IMR-90 (cell line): ENCODE measurements at regions not wholly inside any gene's neighbourhood (a gene's known extent, or its start where the extent isn't known, plus 50 kb on each side); places are given as distances from the start of the nearest gene placed in this dataset.
A peak's percentile ranks its signal among the peaks of the same experiment; 100 is the strongest.

Experiments used
- ATAC-seq: fragments of 200-7000 bp; cut with Tn5 transposase; 2 replicates; pipeline ENCODE4 v1.9.1; 2020; ENCODE audit warnings: low read depth, mild to moderate bottlenecking, moderate library complexity
- BruUV-seq: library from RNA; stranded (reverse); fragments of 400-500 nt; replicated peaks from 2 replicates; lab custom pipeline; 2021; lab: Mats Ljungman, UMichigan
- CTCF ChIA-PET: fragments of 300-600 bp; formaldehyde crosslinking; extraction: SDS; loops from one replicate; lab custom pipeline; 2021; ENCODE audit warnings: antibody characterized with exemption; lab: Yijun Ruan, JAX
- POLR2A ChIA-PET: fragments of 300-600 bp; sonication (Branson Sonifier 250); formaldehyde crosslinking; loops from one replicate; lab custom pipeline; 2022; ENCODE audit warnings: antibody characterized with exemption; ENCODE audit not compliant: unreplicated experiment; lab: Charles Lee
- DNase-seq: peaks from one replicate; pipeline ENCODE4 v3.0.0; 2013
- H2AFZ ChIP-seq: replicated peaks from 2 replicates; pipeline ENCODE3; 2013; ENCODE audit warnings: low read length, mild to moderate bottlenecking; ENCODE audit not compliant: poor library complexity
- H2AK5ac ChIP-seq: 2 replicates; pipeline ENCODE4 v1.6.1; 2013; ENCODE audit warnings: low read depth, low read length, inconsistent platforms
- H2AK9ac ChIP-seq: replicated peaks from 2 replicates; pipeline ENCODE3; 2013; ENCODE audit warnings: mild to moderate bottlenecking, low read depth, low read length, moderate library complexity; ENCODE audit not compliant: poor library complexity
- H2BK120ac ChIP-seq: 2 replicates; pipeline ENCODE4 v1.6.1; 2013; ENCODE audit warnings: low read depth, low read length, inconsistent platforms
- H2BK15ac ChIP-seq: 3 replicates; pipeline ENCODE4 v1.6.1; 2013; ENCODE audit warnings: low read depth, low read length, inconsistent platforms
- H2BK20ac ChIP-seq: 2 replicates; pipeline ENCODE4 v1.6.1; 2013; ENCODE audit warnings: low read depth, mild to moderate bottlenecking, inconsistent platforms, low read length, moderate library complexity
- H2BK5ac ChIP-seq: 2 replicates; pipeline ENCODE4 v1.6.1; 2013; ENCODE audit warnings: mild to moderate bottlenecking, low read depth, low read length, inconsistent platforms; ENCODE audit not compliant: poor library complexity, severe bottlenecking
- H3K14ac ChIP-seq: replicated peaks from 2 replicates; pipeline ENCODE4 v1.6.1; 2013; ENCODE audit warnings: low read depth, low read length, inconsistent platforms
- H3K18ac ChIP-seq: 2 replicates; pipeline ENCODE4 v1.6.1; 2013; ENCODE audit warnings: low read depth, low read length, control low read depth
- H3K23ac ChIP-seq: 2 replicates; pipeline ENCODE4 v1.6.1; 2013; ENCODE audit warnings: low read depth, low read length, inconsistent platforms
- H3K27ac ChIP-seq: 2 replicates; pipeline ENCODE4 v1.5.1; 2013; ENCODE audit warnings: mild to moderate bottlenecking, control low read depth, low read length; ENCODE audit not compliant: insufficient read depth
- H3K27me3 ChIP-seq: 2 replicates; pipeline ENCODE4 v1.6.1; 2013; ENCODE audit warnings: low read length; ENCODE audit not compliant: control insufficient read depth, insufficient read depth
- H3K36me3 ChIP-seq: 2 replicates; pipeline ENCODE4 v1.6.1; 2013; ENCODE audit warnings: low read length, mixed read lengths; ENCODE audit not compliant: control insufficient read depth, insufficient read depth
- H3K4ac ChIP-seq: 2 replicates; pipeline ENCODE4 v1.6.1; 2013; ENCODE audit warnings: low read depth, low read length, inconsistent platforms
- H3K4me1 ChIP-seq: 2 replicates; pipeline ENCODE4 v1.6.1; 2013; ENCODE audit warnings: low read length, mixed read lengths; ENCODE audit not compliant: control insufficient read depth, insufficient read depth
- H3K4me2 ChIP-seq: 2 replicates; pipeline ENCODE4 v1.6.1; 2013; ENCODE audit warnings: low read depth, mild to moderate bottlenecking, control low read depth, low read length, moderate library complexity
- H3K4me3 ChIP-seq: 2 replicates; pipeline ENCODE4 v1.5.1; 2013; ENCODE audit warnings: low read depth, mild to moderate bottlenecking, control low read depth, low read length, moderate library complexity; ENCODE audit not compliant: insufficient read depth
- H3K56ac ChIP-seq: 2 replicates; pipeline ENCODE4 v1.6.1; 2013; ENCODE audit warnings: low read length, inconsistent platforms; ENCODE audit not compliant: insufficient read depth; ENCODE audit errors: extremely low read depth
- H3K79me1 ChIP-seq, 2 experiments: 2 replicates each; pipeline ENCODE4 v1.6.1; 2013; ENCODE audit warnings: low read length in 2 of 2, inconsistent platforms in 1 of 2, low read depth in 1 of 2
- H3K9ac ChIP-seq: 2 replicates; pipeline ENCODE4 v1.6.1; 2013; ENCODE audit warnings: low read depth, low read length, control low read depth
- H3K9me1 ChIP-seq: 2 replicates; pipeline ENCODE4 v1.6.1; 2013; ENCODE audit warnings: low read length, inconsistent platforms; ENCODE audit not compliant: insufficient read depth
- H3K9me3 ChIP-seq: 2 replicates; pipeline ENCODE4 v1.6.1; 2013; ENCODE audit warnings: low read length; ENCODE audit not compliant: control insufficient read depth, insufficient read depth
- H4K20me1 ChIP-seq: 2 replicates; pipeline ENCODE4 v1.6.1; 2013; ENCODE audit warnings: low read length, inconsistent platforms; ENCODE audit not compliant: insufficient read depth
- H4K5ac ChIP-seq: 2 replicates; pipeline ENCODE4 v1.6.1; 2013; ENCODE audit warnings: mild to moderate bottlenecking, low read depth, low read length, control low read depth
- H4K8ac ChIP-seq, 2 experiments: 2 replicates each; pipeline ENCODE4 v1.6.1; 2013; ENCODE audit warnings: low read depth in 2 of 2, low read length in 2 of 2, control low read depth in 1 of 2, inconsistent platforms in 1 of 2
- H4K91ac ChIP-seq: 2 replicates; pipeline ENCODE4 v1.6.1; 2013; ENCODE audit warnings: low read depth, low read length, inconsistent platforms; ENCODE audit not compliant: insufficient read depth
- MAFK ChIP-seq: IDR thresholded peaks from 2 replicates; pipeline ENCODE4 v1.6.1; 2012; ENCODE audit warnings: low read depth, low read length, improper control_type of control experiment
- RFX5 ChIP-seq: IDR thresholded peaks from 2 replicates; pipeline ENCODE4 v1.8.0; 2012; ENCODE audit warnings: low read depth, mild to moderate bottlenecking, low read length, moderate library complexity
- WGBS, 2 experiments: methylation state at CpG; one replicate each; pipeline versions ENCODE4 v1.1.5 to v1.1.7; 2013; ENCODE audit warnings: missing lambda C conversion rate in 2 of 2; ENCODE audit not compliant: insufficient read length in 1 of 2; ENCODE audit errors: extremely low coverage in 2 of 2; 5-methylcytosine and 5-hydroxymethylcytosine counted together
- dilution Hi-C: fragments of 300-500 bp; cut with HindIII; formaldehyde crosslinking; loops from one replicate; pipeline ENCODE4 v1.14.3; 2018; ENCODE audit warnings: low sequenced_read_pairs; ENCODE audit not compliant: unreplicated experiment
- in situ Hi-C: fragments of 300-500 bp; cut with MboI; formaldehyde crosslinking; loops from 3 replicates; pipeline ENCODE4 v1.14.3; 2019; ENCODE audit warnings: low sequenced_read_pairs, inconsistent platforms, mixed read lengths
- intact Hi-C: fragments of 100-400 bp; cut with micrococcal nuclease; formaldehyde crosslinking; loops from 2 replicates; pipeline ENCODE4 v1.10.0; 2022

- peak; percentile 87 for TF ChIP-seq MAFK
- TF ChIP-seq RFX5 = no peak
- no peaks in the 10 kb centered on the region for H3K4me1 ChIP-seq
- BruUV-seq = no TSS peak
- no peak overlapping the region for H4K8ac ChIP-seq
- H2AK5ac ChIP-seq = no peak overlapping the region
- no peak overlapping the region for H2AFZ ChIP-seq
- H2BK5ac ChIP-seq = no peak overlapping the region
- H3K9me1 ChIP-seq = no peaks in the 10 kb centered on the region
- H3K14ac ChIP-seq = no peak overlapping the region
- H2BK15ac ChIP-seq = no peak overlapping the region
- no peak overlapping the region for H4K91ac ChIP-seq
- H3K18ac ChIP-seq = no peak overlapping the region
- no peak overlapping the region for H3K23ac ChIP-seq
- ChIA-PET CTCF (interaction anchor here (1.1 kb wide), 1 partner anchor 10 kb away, joined by 3 read pairs; no protein-coding TSS in a partner anchor), POLR2A (no interaction called here)
- H3K4me3 ChIP-seq = no peak overlapping the region
- ATAC-seq (no peak), DNase-seq (no peak)
- H3K56ac ChIP-seq = no peak overlapping the region
- no peaks in the 10 kb centered on the region for H3K79me1 ChIP-seq
- H4K20me1 ChIP-seq = no peaks in the 10 kb centered on the region
- in situ Hi-C loops (no loop called here), dilution Hi-C loops (no loop called here), intact Hi-C loops (no loop called here)
- H3K9me3 ChIP-seq = no peaks in the 10 kb centered on the region
- no CpG with 5 or more reads among the region's 1 CpG for WGBS, 2 experiments
- no peak overlapping the region for H2AK9ac ChIP-seq
- H3K27ac ChIP-seq = no peak overlapping the region
- H2BK20ac ChIP-seq = no peak overlapping the region
- no peak overlapping the region for H3K4me2 ChIP-seq
- no peak overlapping the region for H2BK120ac ChIP-seq
- H3K9ac ChIP-seq = no peak overlapping the region
- no peaks in the 10 kb centered on the region for H3K36me3 ChIP-seq
- no peak overlapping the region for H3K4ac ChIP-seq
- H4K5ac ChIP-seq = no peak overlapping the region
- H3K27me3 ChIP-seq = no peaks in the 10 kb centered on the region
These were observed 427.2 kb downstream of the PLCL1 start for GRCh38 chr2:198231562-198231961.
